Fibroblast of upper back skin (primary cell): ENCODE measurements at regions not wholly inside any gene's neighbourhood (a gene's known extent, or its start where the extent isn't known, plus 50 kb on each side); places are given as distances from the start of the nearest gene placed in this dataset.
"Not testable (repeated sequence)": the region's sequence is repeated elsewhere in the genome, so short reads cannot be mapped to it uniquely, and the experiment has no call there.

Experiments used
- DNase-seq: peaks from one replicate; pipeline ENCODE4 v3.0.0-alpha.2; 2013

GRCh38 chr7:13742811-13743210 lies 246.7 kb downstream of the ETV1 start:
- DNase-seq = peak; percentile 53

- no peak for DNase-seq
Measured at GRCh38 chr7:13743226-13743625, 246.2 kb downstream of the ETV1 start.

- DNase-seq = no peak
Measured at GRCh38 chr7:13745530-13745929, 243.9 kb downstream of the ETV1 start.

- DNase-seq = no peak
Measured at GRCh38 chr7:13748998-13749397, 240.5 kb downstream of the ETV1 start.

GRCh38 chr7:13749636-13750035 lies 239.8 kb downstream of the ETV1 start:
- no peak for DNase-seq

GRCh38 chr7:13751766-13752165 lies 237.7 kb downstream of the ETV1 start:
- no peak for DNase-seq

- DNase-seq = no peak
Measured at GRCh38 chr7:13757841-13758240, 231.6 kb downstream of the ETV1 start.

- not testable (repeated sequence) for DNase-seq
Measured at GRCh38 chr7:13765853-13766252, 223.6 kb downstream of the ETV1 start.

GRCh38 chr7:13770305-13770704 lies 219.2 kb downstream of the ETV1 start:
- DNase-seq = peak; percentile 11

GRCh38 chr7:13774976-13775375 lies 214.5 kb downstream of the ETV1 start:
- DNase-seq = no peak

- no peak for DNase-seq
Measured at GRCh38 chr7:13777242-13777641, 212.2 kb downstream of the ETV1 start.

GRCh38 chr7:13778967-13779366 lies 210.5 kb downstream of the ETV1 start:
- no peak for DNase-seq

- DNase-seq = no peak
Measured at GRCh38 chr7:13790611-13791010, 198.9 kb downstream of the ETV1 start.

GRCh38 chr7:13792208-13792607 lies 197.3 kb downstream of the ETV1 start:
- DNase-seq = no peak

- no peak for DNase-seq
Measured at GRCh38 chr7:13793926-13794325, 195.5 kb downstream of the ETV1 start.

GRCh38 chr7:13794581-13794980 lies 194.9 kb downstream of the ETV1 start:
- DNase-seq = no peak

GRCh38 chr7:13797545-13797944 lies 191.9 kb downstream of the ETV1 start:
- DNase-seq = peak; percentile 8

GRCh38 chr7:13800694-13801448 lies 188.6 kb downstream of the ETV1 start:
- DNase-seq = peak; percentile 80

- no peak for DNase-seq
Measured at GRCh38 chr7:13801669-13802068, 187.8 kb downstream of the ETV1 start.

GRCh38 chr7:13802651-13803050 lies 186.8 kb downstream of the ETV1 start:
- no peak for DNase-seq

- no peak for DNase-seq
Measured at GRCh38 chr7:13803134-13803533, 186.3 kb downstream of the ETV1 start.

- DNase-seq = not testable (repeated sequence)
Measured at GRCh38 chr7:13806089-13806867, 183.2 kb downstream of the ETV1 start.

- not testable (repeated sequence) for DNase-seq
Measured at GRCh38 chr7:13817230-13817629, 172.2 kb downstream of the ETV1 start.

GRCh38 chr7:13821152-13821787 lies 168.2 kb downstream of the ETV1 start:
- peak; percentile 64 for DNase-seq
